GM10266 (cell line): ENCODE measurements at regions not wholly inside any gene's neighbourhood (a gene's known extent, or its start where the extent isn't known, plus 50 kb on each side); places are given as distances from the start of the nearest gene placed in this dataset.

Experiments used
- DNase-seq: peaks from one replicate; pipeline ENCODE4 v3.0.0; 2012; ENCODE audit errors: extremely low spot score
- CTCF ChIP-seq: IDR thresholded peaks from 2 replicates; pipeline ENCODE4 v1.5.1; 2012; ENCODE audit warnings: mild to moderate bottlenecking, low read depth; ENCODE audit not compliant: control insufficient read depth, insufficient read depth; ENCODE audit errors: missing control alignments

- TF ChIP-seq CTCF, result no peak
- DNase-seq, result no peak
These were observed 286.7 kb downstream of the FZD1 start for GRCh38 chr7:91550931-91551330.

- TF ChIP-seq CTCF, result no peak
These were observed 287.3 kb downstream of the FZD1 start for GRCh38 chr7:91551377-91552175.

DNA sequence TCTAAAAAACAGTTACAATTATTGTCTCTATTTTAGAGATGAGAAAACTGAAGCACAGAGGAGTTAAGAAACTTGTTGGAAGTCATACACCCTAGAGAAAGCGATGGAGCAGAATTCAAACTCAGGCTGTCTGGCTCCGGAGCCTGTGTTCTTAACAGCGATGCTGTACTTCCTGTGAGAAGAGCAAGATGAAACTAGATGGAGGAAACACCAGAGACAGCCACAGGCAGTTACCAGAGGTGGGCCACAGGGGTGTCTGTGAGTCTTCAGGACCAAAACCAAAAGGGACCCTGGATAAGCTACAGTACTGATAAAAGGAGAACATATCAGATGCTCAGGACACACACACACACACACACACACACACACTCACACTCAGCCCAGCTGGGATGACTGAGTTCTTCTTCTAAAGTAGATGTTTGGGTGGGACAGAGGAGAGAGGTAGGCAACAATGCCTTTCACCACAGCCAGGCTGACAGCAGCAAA is 289.2 kb downstream of the FZD1 start:
- DNase-seq, result no peak
- no peak for TF ChIP-seq CTCF

More at GRCh38 chr7:91551377-91552175, 287.3 kb downstream of the FZD1 start:
- DNase-seq, result no peak

GRCh38 chr7:91554883-91555282 is 290.6 kb downstream of the FZD1 start:
- DNase-seq, result no peak
- no peak for TF ChIP-seq CTCF

DNA sequence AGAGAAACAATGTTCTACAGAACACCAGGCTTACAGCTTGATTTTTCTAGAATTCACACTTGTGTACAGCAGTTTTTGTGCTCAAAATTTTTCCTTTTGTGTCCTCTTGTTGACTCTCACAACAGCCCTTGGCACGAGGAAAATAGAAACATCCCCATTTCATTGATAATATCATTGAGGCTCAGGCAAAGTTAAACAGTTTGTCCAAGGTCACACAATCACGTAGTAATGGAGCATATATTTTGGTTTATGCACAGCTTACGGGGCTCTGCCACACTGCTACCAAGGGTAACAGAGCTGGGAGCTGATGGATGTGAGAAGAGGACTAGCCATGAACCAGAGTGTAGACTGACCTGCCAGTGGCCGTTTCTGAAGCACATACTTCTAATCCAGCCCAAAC is 292.0 kb downstream of the FZD1 start:
- no peak for TF ChIP-seq CTCF
- no peak for DNase-seq

- DNase-seq, result no peak
- no peak for TF ChIP-seq CTCF
These were observed 292.9 kb downstream of the FZD1 start for GRCh38 chr7:91556956-91557650.
